ENCODE measurements at regions not wholly inside any gene's neighbourhood (a gene's known extent, or its start where the extent isn't known, plus 50 kb on each side); places are given as distances from the start of the nearest gene placed in this dataset.
"Not testable (repeated sequence)": the region's sequence is repeated elsewhere in the genome, so short reads cannot be mapped to it uniquely, and the experiment has no call there.

DNA sequence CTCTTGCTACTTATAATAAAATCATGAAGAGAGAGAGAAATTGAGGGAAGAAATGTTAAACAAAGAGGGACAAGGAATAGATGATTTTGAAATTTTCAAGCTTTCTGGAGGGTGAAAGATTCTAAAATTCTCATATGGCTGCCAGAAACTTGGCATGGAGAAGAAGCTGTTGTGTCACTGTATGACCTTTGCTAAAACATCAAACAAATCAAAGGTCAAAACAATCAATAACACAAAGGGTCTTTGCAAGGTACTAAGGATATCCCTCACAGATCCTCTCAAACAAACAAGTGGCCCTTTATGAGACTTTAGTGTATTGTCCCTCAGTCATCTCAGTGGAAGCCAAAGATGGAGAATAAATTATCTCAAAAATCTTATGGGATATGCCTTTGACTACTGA lies 1039.2 kb upstream of the MIR17HG start:
- no peak for DNase-seq

DNA sequence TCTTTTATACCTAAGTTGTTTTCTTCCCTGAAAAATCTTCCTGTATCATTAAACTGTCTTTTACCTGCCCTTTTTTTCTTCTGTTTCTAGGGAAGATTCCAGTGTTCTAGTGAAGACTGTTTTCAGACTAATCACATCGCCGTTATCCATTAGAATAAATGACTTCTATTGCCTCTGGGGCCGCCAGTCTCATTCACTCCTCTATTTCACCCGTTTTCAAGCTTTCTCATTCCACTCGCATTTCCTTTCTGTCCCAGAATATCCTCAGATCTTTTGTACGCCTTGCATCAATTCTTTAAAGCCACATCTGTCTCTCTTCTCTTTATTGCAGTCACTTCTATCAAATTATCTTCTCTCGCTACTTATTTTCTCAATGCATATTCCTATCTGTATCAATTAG lies 1035.6 kb upstream of the MIR17HG start:
- no peak for DNase-seq

DNA sequence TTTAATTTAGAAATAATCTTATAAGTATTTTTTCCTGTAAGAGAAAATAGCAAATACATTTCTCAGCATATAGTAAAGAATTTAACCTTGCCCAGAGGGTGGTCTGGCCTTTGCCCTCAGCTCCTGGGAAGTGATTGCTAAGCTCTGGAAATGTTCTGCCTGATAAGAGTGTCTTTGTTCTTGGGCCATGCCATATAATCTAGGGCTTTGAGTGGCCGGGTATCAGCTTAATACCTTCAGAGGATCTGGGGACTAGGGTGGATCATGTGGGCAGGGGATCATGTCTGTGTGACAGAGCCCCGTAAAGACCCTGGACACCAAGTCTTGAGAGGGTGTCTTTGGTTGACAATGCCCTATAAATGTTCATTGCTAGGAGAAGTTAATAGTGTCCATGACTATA lies 1032.4 kb upstream of the MIR17HG start:
- no peak for DNase-seq

DNA sequence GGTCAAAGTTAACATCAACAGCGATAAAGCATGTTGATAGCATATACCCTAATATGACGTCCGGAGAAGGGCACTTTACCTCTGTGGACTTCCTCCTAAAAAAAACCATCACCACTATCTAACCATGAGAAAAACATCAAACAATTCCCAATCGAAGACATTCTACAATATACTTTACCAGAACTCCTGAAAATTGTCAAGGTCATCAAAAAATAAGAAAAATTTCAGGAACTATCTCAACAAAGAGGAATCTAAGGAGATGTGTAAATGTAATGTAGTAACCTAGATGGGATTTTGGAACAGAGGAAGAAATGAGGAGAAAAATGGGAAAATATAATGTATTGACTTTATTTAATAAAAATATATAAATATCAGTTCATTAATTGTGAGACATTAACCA lies 1026.8 kb upstream of the MIR17HG start:
- DNase-seq = no peak

DNA sequence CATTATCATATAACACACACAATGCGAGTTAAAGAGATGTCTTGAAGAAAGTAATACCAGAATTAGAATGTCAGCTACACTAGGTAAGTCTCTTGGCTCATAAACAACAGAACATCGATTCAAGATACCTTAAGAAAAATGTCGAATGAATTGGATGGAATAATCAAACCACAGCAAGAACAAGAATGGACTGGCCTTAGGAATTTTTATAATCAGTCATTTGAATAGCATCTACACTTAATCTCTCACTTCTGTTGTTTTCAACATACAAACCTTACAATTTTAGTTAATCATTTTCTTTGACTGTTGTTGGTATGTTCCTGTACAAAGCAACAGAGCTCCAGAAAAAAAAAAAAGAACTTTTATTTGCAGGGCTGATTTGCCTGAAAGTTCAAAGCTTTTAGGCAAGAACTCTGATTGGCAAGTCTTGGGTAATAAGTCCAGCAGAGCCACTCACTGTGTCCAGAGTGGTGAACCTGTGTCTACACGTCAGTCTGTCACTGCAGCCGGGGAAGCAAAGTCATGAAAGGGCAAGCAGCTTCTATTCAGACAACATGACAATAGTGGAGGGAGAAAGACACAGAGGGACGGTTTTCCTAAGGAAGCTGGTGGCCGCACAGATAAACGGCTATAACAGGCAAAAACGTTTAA lies 1026.1 kb upstream of the MIR17HG start:
- DNase-seq = no peak

DNA sequence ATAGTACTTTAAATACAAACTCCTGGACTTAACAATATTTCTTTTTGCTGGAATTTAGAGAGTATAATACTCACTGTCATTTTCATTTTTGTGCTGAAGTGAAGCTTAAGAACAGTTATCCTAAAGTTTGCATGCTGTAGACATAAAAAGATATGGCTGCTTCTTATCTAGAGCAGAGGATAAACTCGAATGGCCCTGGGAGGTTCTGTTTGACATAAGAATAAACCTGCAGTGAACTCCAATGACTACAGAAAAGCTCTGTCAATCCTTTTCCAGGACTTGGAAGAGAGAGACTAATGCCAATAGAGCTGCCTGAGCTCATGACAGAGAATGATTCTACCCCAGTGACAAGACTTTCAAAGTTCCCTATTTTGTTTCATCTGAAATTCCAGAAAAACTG lies 1017.8 kb upstream of the MIR17HG start:
- no peak for DNase-seq

DNA sequence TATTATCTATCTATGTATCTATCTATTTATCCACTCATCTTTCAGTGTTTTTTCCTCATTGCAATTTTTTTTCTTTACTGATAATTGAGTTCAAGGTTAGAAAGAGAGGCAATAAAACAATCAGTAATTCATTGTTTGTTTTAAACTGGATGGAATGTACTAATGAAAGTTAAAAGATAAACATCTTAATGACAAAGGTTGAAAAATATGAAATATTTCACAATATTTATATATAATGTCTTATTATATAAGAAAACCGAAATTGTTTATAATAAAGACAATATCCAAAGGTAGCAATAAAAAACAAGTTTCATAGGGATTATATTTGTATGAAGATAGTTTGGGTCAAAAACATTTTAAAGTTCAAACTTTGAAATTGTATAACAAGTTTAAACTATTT lies 1015.5 kb upstream of the MIR17HG start:
- DNase-seq = no peak

DNA sequence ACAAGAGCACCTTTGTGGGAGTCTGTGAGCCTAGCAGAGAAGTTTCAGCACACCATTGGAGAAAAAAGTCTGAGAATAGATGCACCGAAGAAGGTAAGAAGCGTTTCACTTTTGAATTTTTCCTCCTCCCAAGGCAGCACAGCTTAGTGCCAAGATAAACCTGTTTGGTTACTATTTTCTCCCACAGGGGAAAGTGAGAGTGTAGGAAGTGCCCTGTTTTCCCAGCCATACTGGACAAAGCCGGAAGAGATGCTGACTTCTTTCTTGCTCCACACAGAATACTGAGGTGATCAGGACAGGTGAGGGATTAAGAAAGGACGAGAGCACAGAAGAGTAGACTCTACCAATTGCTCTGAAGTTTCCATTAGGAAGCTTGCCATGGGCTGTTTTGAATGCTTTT lies 1011.0 kb upstream of the MIR17HG start:
- DNase-seq = no peak

DNA sequence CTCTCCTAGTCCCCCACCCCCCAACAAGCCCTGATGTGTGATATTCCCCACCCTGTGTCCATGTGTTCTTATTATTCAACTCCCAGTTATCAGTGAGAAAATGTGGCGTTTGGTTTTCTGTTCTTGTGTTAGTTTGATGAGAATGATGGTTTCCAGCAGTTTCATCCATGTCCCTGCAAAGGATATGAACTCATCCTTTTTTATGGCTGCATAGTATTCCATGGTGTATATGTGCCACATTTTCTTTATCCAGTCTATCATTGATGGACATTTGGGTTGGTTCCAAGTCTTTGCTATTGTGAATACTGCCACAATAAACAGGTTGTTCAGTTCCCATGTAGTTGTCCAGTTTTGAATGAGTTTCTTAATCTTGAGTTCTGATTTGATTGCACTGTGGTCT lies 1006.1 kb upstream of the MIR17HG start:
- DNase-seq = not testable (repeated sequence)

DNA sequence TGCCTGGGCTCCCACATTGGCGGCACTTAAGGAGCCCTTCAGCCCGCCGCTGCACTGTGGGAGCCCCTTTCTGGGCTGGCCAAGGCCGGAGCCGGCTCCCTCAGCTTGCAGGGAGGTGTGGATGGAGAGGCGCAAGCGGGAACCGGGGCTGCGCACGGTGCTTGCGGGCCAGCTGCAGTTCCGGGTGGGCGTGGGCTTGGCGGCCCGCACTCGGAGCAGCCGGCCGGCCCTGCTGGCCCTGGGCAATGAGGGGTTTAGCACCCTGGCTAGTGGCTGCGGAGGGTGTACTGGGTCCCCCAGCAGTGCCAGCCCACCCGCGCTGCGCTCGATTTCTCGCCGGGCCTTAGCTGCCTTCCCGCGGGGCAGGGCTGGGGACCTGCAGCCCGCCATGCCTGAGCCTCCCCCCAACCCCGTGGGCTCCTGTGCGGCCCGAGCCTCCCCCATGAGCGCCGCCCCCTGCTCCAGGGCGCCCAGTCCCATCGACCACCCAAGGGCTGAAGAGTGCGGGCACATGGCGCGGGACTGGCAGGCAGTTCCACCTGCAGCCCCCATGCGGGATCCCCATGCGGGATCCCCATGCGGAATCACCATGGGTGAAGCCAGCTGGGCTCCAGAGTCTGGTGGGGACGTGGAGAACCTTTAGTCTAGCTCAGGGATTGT lies 998.9 kb upstream of the MIR17HG start:
- DNase-seq = not testable (repeated sequence)

DNA sequence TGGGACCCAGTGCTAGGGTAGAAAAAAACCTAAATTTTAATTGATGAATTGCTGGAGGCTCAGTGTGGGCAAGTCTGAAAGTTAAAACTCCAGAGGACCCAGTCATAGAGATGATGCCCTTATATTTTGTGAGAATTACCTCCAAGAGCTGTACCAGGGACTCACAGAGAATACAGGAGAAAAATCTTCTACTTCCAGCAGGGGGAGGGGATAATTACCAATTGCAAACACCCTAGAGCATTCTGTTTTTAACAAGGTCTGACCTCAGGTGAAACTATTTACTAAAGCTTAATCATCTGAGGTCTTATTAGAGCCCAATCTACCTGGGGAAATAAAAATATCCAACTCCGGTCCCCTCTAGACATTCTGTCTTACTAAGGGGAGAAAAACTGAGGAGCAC lies 994.7 kb upstream of the MIR17HG start:
- DNase-seq = no peak

DNA sequence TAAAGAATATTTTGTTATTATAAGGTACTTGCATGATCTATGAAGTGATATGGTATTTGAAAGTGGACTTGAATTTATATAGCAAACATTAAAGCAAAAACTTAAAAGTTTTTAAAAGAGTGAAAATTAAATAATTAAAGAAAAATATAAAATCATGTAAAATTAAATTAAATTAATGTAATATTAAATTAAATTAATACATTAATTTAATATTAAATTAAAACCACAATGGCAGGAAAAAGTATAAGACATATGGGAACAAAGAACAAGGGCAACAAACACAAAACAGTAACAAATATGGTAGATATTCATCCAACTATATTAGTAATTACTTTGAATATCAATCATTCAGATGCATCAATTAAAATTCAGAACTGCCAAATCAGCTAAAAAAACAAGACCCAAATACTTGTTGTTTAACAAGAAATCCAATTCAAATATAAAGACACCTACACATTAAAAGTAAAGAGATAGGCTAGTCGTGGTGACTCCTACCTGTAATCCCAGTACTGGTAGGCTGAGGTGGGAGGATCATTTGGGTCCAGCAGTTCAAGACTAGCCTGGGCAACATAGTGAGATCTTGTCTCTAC lies 992.2 kb upstream of the MIR17HG start:
- no peak for DNase-seq

DNA sequence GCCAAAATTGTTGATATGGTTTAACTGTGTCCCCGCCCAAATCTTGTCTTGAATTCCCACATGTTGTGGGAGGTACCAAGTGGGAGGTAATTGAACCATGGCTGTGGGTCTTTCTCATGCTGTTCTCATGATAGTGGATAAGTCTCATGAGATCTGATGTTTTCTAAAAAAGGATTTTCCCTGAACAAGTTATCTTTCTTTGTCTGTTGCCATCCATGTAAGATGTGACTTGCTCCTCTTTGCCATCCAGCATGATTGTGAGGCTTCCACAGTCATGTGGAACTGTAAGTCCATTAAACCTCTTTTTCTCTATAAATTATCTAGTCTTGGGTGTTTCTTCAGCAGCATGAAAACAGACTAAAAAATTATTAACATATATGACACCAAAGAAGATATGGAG lies 986.7 kb upstream of the MIR17HG start:
- DNase-seq = no peak

DNA sequence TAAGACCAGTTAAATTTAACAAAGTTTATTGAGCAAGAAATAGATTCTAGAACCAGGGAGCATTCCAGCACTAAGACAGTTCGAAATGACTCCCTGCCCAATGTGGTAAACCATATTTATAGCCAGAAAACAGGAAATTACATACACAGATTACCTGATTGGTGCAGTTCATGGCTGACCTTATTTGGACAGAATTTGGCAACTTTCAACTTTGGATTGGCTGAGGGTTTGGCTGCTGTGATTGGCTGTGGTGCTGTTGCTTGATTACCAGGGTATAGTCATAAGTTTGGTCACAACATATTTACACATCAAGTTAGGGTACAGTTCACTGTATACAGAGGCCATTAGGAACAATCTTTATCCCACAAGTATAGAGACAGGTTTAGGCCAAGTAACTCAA lies 984.8 kb upstream of the MIR17HG start:
- DNase-seq = no peak

DNA sequence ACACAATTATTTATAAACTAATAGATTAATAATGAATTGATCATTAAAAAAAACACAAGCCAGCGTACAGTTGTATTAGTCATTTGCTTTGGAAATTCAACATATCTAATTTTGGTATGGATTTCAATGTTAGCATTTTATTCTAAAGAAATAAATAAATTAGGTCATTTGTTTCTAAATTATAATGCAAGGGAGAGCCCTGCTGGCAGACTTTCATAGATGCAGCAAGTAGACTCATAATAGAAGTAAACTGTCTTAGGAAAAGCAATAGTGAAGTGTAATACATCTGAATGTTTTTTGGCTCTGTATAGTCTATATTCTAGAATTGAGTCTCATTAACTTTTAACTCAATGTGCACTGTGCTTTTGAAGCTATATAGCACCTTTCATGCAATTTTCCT lies 982.4 kb upstream of the MIR17HG start:
- DNase-seq = no peak

DNA sequence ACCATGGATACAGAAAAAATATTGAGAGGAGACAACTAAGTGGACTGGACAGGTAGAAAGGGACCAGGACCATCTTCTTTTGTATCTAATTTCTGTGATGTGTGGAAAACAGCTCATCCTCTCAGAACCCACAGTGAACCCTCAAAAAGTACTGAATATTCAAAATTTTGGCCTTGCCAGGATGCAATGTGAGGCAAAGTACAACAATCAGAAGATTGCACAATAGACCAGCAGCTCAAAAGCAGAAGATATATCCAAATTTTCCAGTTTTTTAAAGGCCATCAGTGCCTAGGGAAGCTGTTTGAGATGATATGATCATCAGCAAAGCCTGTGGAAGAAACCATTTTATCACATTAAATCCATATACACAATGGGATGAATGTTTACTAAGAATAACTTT lies 973.3 kb upstream of the MIR17HG start:
- DNase-seq = no peak

DNA sequence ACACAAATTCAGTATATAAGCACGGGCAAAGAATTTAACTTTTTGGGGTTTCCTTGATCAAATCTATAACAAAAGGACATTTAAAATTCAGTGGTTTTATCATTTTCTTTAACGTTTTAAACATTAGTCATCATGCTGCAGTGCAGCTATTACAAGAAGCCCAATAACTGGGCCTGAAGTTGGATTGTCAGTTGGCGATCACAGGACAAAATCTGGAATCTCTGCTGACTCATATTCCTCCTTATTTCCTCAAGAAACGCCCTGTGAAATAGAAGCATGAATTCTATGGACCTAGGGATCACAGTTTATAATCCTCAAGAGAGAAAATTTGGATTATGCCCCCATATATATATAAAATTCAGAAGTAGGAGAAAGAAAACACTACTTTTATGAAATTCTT lies 971.6 kb upstream of the MIR17HG start:
- DNase-seq = no peak

DNA sequence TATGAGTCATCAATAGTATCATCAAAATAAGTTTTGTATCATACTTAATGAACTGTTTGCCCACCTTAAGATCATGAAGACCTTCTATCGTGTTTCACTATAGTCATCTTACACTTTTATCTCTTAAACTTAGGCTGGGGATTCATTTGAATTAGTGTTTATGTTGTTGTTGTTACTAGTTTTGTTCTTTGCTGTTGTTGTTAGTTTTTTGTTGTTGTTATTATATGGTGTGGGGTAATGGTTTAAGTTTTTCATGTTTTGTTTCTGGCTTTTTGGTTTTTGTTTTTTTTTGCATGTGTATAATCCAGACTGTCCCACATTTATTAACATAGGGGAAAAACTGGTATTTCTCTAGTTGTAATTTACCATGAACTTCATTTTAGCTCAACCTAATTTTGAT lies 965.1 kb upstream of the MIR17HG start:
- no peak for DNase-seq

DNA sequence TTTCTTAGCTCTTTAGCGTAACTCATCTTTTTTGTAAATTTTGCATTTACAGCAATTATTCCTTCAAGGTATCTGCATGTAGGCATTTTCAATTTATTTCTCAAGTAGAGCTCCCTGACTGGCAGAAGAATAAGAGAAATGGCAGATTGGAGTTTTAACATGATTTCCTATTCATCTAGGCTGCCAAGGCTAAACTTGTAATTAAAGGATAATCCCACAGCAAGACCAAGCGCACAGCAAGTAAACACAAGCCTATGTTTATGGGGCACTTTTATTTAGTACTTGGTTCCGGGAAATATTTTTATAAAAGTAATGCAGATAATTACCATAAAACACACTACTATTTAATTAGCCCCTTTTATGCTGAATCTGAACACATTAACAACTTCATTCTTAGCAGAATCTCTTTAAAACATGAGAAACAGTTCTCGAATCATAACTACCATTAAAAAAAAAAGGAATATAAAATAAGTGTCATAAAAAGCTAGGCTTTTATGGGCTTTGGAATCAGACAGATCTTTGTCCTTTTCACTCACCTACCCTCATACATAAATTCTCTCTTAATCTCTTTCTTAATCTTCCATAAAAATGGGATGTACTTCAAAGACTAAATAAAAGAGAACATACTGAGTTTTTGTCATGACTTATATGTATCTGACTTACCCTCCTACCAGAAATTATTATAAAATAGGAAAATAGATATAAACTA lies 961.6 kb upstream of the MIR17HG start:
- no peak for DNase-seq

DNA sequence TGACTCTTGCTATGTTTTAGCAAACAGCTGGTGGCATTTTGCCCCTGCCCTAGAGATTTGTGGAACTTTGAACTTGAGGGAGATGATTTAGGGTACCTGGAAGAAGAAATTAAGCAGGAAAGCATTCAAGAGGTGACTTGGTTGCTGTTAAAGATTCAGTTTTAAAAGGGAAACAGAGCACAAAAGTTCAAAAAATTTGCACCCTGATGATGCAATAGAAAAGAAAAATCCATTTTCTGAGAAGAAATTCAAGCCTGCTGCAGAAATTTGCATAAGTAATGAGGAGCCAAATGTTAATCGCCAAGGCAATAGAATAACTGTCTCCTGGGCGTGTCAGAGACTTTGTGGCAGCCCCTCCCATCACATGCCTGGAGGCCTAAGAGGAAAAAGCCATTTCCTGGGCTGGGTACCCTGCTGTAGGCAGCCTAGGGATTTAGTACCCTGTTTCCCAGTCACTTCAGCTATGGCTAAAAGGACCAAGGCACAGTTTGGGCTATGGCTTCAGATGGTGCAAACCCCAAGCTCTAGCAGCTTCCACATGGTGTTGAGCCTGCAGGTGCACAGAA lies 958.5 kb upstream of the MIR17HG start:
- DNase-seq = no peak

DNA sequence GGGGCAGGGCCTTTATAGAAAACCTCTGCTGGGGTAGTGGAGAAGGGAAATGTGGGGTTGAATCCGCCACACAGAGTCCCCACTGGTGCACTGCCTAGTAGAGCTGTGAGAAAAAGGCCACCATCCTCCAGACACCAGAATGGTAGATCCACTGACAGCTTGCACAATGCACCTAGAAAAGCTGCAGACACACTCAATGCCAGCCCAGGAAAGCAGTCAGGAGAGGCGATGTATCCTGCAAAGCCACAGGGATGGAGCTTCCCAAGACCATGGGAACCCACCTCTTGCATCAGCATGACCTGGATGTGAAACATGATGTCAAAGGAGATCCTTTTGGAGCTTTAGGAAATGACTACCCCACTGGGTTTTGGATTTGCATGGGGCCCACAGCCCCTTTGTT lies 958.0 kb upstream of the MIR17HG start:
- DNase-seq = no peak

DNA sequence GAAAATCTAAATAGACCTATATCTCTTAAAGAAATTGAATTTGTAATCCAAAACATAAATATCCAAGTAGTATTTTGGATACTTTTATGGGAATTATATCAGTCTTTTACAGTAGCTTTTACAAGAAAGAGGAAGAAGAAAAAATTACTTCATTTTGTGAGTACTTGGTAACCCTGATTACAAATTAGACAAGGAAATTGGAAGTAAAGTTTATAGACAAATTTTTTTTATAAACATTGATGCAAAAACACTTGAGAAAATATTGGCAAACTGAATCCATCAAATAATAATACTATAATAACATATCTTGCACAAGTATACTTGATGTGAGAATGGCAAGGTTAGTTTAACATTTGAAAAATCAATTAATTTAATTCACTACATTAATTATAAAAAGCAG lies 954.1 kb upstream of the MIR17HG start:
- no peak for DNase-seq

DNA sequence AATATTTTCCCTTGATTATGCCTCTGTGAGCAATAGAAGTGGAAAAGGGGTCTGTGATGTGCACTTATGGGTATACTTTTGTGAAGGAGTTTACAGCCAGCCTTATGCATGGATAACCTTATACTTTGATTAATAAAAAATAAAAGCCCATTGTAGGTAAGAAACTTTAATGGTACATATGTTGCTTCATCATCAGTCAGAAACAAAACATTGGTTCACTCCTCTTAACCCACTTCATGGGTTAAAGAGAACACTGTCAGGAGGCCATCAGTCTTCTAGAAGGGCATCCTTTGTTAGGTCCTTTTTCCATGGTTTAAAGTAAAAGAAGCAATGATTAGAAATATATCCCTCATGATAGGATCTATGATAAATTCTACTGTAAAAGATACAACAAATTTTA lies 952.1 kb upstream of the MIR17HG start:
- DNase-seq = no peak

DNA sequence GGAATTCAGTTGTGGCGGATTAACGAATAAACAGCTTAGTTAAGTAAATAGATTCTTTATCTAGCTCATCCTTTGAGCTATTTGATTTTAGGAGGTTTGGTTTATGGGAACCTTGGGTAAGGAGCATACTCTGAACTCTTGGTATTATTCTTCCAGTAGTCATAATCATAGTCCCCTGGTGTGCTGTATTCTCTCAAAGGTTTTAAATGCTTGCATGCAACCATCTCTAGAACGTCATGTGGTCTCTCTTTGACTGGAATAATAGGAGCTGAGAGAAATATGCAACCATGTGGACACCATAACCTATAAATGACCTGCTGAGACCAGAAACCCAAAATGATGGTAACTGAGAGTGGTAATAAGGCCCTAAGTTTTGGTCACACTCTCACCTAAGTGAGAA lies 951.6 kb upstream of the MIR17HG start:
- DNase-seq = no peak
